HepG2 (cell line): ENCODE measurements at regions not wholly inside any gene's neighbourhood (a gene's known extent, or its start where the extent isn't known, plus 50 kb on each side); places are given as distances from the start of the nearest gene placed in this dataset.

Source experiments
- ATAC-seq: fragments of 200-7000 bp; cut with Tn5 transposase; 3 replicates; pipeline ENCODE4 v1.9.1; 2020; ENCODE audit warnings: mild to moderate bottlenecking, moderate library complexity
- BruUV-seq: library from RNA; stranded (reverse); fragments of 400-500 nt; replicated peaks from 2 replicates; lab custom pipeline; 2021; lab: Mats Ljungman, UMichigan
- CTCF ChIA-PET: fragments of 300-600 bp; formaldehyde crosslinking; extraction: SDS; loops from one replicate; lab custom pipeline; 2021; ENCODE audit warnings: low total read pairs, inconsistent platforms, low intra/inter-chr PET ratio; lab: Yijun Ruan, JAX
- POLR2A ChIA-PET: fragments of 350-600 bp; sonication (Branson Sonifier 250); formaldehyde crosslinking; loops from one replicate; lab custom pipeline; 2020; ENCODE audit warnings: antibody characterized with exemption, inconsistent platforms; lab: Yijun Ruan, JAX
- DNase-seq: peaks from one replicate; pipeline ENCODE4 v3.0.0-alpha.2; 2015; ENCODE audit warnings: low spot score
- FAIRE-seq: peaks from 3 replicates; lab custom pipeline; 2011; peaks lifted over from hg19 to GRCh38; lab: Jason Lieb, UNC
- H2AFZ ChIP-seq: one replicate; pipeline ENCODE4 v1.6.1; 2011; ENCODE audit warnings: low read length, inconsistent platforms
- H3K27ac ChIP-seq: fragments of 300-600 bp; 3 replicates; pipeline ENCODE4 v1.8.0; 2011; ENCODE audit warnings: mixed run types, mild to moderate bottlenecking, mixed read lengths, low read length, inconsistent platforms; ENCODE audit not compliant: insufficient read depth; ENCODE audit errors: extremely low read length
- H3K27me3 ChIP-seq, 2 experiments: fragments of 200-600 bp in 1 of 2; 2 replicates in 1 of 2; 3 replicates in 1 of 2; pipeline versions ENCODE4 v1.6.0 to v1.8.0; 2011; ENCODE audit warnings: low read length in 2 of 2, mild to moderate bottlenecking in 2 of 2, moderate library complexity in 2 of 2, inconsistent platforms in 1 of 2; ENCODE audit not compliant: insufficient read depth in 2 of 2, control insufficient read depth in 1 of 2
- H3K36me3 ChIP-seq, 2 experiments: fragments of 200-600 bp in 1 of 2; replicated peaks in 1 of 2; 2 replicates in 1 of 2; 3 replicates in 1 of 2; pipeline versions ENCODE4 v1.5.1 to v1.8.0; 2011; ENCODE audit warnings: low read length in 2 of 2, inconsistent platforms in 1 of 2; ENCODE audit not compliant: insufficient read depth in 2 of 2, control insufficient read depth in 1 of 2
- H3K4me1 ChIP-seq: 2 replicates; pipeline ENCODE4 v1.5.1; 2012; ENCODE audit warnings: low read length, inconsistent platforms; ENCODE audit not compliant: insufficient read depth
- H3K4me2 ChIP-seq: 2 replicates; pipeline ENCODE4 v1.6.0; 2011; ENCODE audit warnings: low read depth, low read length, inconsistent platforms
- H3K4me3 ChIP-seq, 3 experiments: fragments of 200-600 bp in 1 of 3; sonication (generic), shearing (Covaris generic) in 1 of 3; replicated peaks in 1 of 3; 2 replicates each; pipeline ENCODE4 v1.5.1; 2011 to 2016; ENCODE audit warnings: low read length in 3 of 3, inconsistent platforms in 2 of 3, low read depth in 2 of 3, mild to moderate bottlenecking in 2 of 3, control low read depth in 1 of 3, mixed read lengths in 1 of 3; ENCODE audit not compliant: insufficient read depth in 1 of 3
- H3K79me2 ChIP-seq: one replicate; pipeline ENCODE4 v1.6.1; 2011; ENCODE audit warnings: low read length, inconsistent platforms; ENCODE audit not compliant: insufficient read depth
- H3K9ac ChIP-seq: 2 replicates; pipeline ENCODE4 v1.6.0; 2011; ENCODE audit warnings: mild to moderate bottlenecking, low read depth, low read length, inconsistent platforms; ENCODE audit not compliant: insufficient read depth
- H3K9me3 ChIP-seq: 2 replicates; pipeline ENCODE4 v1.5.1; 2012; ENCODE audit warnings: mild to moderate bottlenecking, low read length
- H4K20me1 ChIP-seq: 2 replicates; pipeline ENCODE4 v1.6.0; 2011; ENCODE audit warnings: inconsistent platforms, mild to moderate bottlenecking, low read length, moderate library complexity; ENCODE audit not compliant: insufficient read depth
- FIP1L1 ChIP-seq: fragments of 200-400 bp; formaldehyde crosslinking; IDR thresholded peaks from 2 replicates; pipeline ENCODE4 v1.6.1; 2018; ENCODE audit warnings: low read depth, mild to moderate bottlenecking, low read length, moderate library complexity, borderline replicate concordance; ENCODE audit not compliant: insufficient read depth
- KLF6 ChIP-seq: IDR thresholded peaks from 2 replicates; pipeline ENCODE4 v1.8.0; 2016; ENCODE audit warnings: missing biosample characterization, missing genetic modification reagents
- MXI1 ChIP-seq: IDR thresholded peaks from 3 replicates; pipeline ENCODE4 v1.6.1; 2012; ENCODE audit warnings: low read depth, low read length, inconsistent platforms, borderline replicate concordance
- NFKBIZ ChIP-seq: IDR thresholded peaks from 2 replicates; pipeline ENCODE4 v1.6.1; 2018; ENCODE audit warnings: missing genetic modification reagents, missing compliant biosample characterization
- NR2C2 ChIP-seq: sonication (generic); formaldehyde crosslinking; IDR thresholded peaks from 2 replicates; pipeline ENCODE4 v1.4.0; 2020; ENCODE audit warnings: missing genetic modification reagents, mild to moderate bottlenecking, moderate library complexity, borderline replicate concordance
- PPARG ChIP-seq: conservative IDR thresholded peaks from 2 replicates; pipeline ENCODE4 v1.6.1; 2016; ENCODE audit warnings: missing biosample characterization, missing genetic modification reagents
- SETDB1 ChIP-seq: sonication (generic); formaldehyde crosslinking; IDR thresholded peaks from 2 replicates; pipeline ENCODE4 v1.5.1; 2020; ENCODE audit warnings: missing genetic modification reagents, mild to moderate bottlenecking, borderline replicate concordance
- SMAD1 ChIP-seq: sonication (generic); formaldehyde crosslinking; IDR thresholded peaks from 2 replicates; pipeline ENCODE4 v1.4.0; 2020; ENCODE audit warnings: missing genetic modification reagents, low read depth, mild to moderate bottlenecking, borderline replicate concordance
- SMYD3 ChIP-seq: sonication (generic); formaldehyde crosslinking; IDR thresholded peaks from 2 replicates; pipeline ENCODE4 v1.8.1; 2023; ENCODE audit warnings: mild to moderate bottlenecking, missing genetic modification reagents
- ZBTB3 ChIP-seq: sonication (generic); formaldehyde crosslinking; IDR thresholded peaks from 2 replicates; pipeline ENCODE4 v1.4.0; 2020; ENCODE audit warnings: low read depth, mild to moderate bottlenecking, moderate library complexity, missing genetic modification reagents, borderline replicate concordance
- ZNF207 ChIP-seq: fragments of 450-650 bp; IDR thresholded peaks from 2 replicates; pipeline ENCODE4 v1.6.1; 2016; ENCODE audit warnings: antibody characterized with exemption, borderline replicate concordance
- ZNF460 ChIP-seq: sonication (generic); formaldehyde crosslinking; IDR thresholded peaks from 2 replicates; pipeline ENCODE4 v1.5.1; 2020; ENCODE audit warnings: missing genetic modification reagents, mild to moderate bottlenecking, borderline replicate concordance
- ZNF619 ChIP-seq: sonication (generic); formaldehyde crosslinking; IDR thresholded peaks from 2 replicates; pipeline ENCODE4 v1.4.0; 2020; ENCODE audit warnings: mild to moderate bottlenecking, missing genetic modification reagents
- ZNF737 ChIP-seq: sonication (generic); formaldehyde crosslinking; IDR thresholded peaks from 2 replicates; pipeline ENCODE4 v1.5.0; 2020; ENCODE audit warnings: missing genetic modification reagents, mild to moderate bottlenecking, borderline replicate concordance
- WGBS: methylation state at CpG from one replicate; pipeline ENCODE4 v1.1.6; 2017; ENCODE audit warnings: low lambda C conversion rate; 5-methylcytosine and 5-hydroxymethylcytosine counted together
- in situ Hi-C: cut with HindIII; loops from 2 replicates; pipeline ENCODE4 v1.10.0; 2017; ENCODE audit warnings: low pct_unique_long_range_greater_than_20kb; ENCODE audit not compliant: extremely low pct_ligation_motif_present
- intact Hi-C: fragments of 100-400 bp; cut with micrococcal nuclease; formaldehyde crosslinking; loops from one replicate; pipeline ENCODE4 v1.10.0; 2022; ENCODE audit not compliant: unreplicated experiment
- TF ChIP-seq, protein P1 (sequence below): sonication (generic); formaldehyde crosslinking; conservative IDR thresholded peaks from 2 replicates; pipeline ENCODE4 v1.4.0; 2020; ENCODE audit warnings: missing genetic modification reagents
- TF ChIP-seq, protein P2 (sequence below): IDR thresholded peaks from 2 replicates; pipeline ENCODE4 v1.6.1; 2016; ENCODE audit warnings: low read depth
- TF ChIP-seq, protein P3 (sequence below): IDR thresholded peaks from 2 replicates; pipeline ENCODE4 v1.6.1; 2012; ENCODE audit warnings: low read length, improper control_type of control experiment
- TF ChIP-seq, protein P4 (sequence below): sonication (generic); formaldehyde crosslinking; IDR thresholded peaks from 2 replicates; pipeline ENCODE4 v1.5.0; 2020; ENCODE audit warnings: mild to moderate bottlenecking, missing genetic modification reagents, moderate library complexity

DNA sequence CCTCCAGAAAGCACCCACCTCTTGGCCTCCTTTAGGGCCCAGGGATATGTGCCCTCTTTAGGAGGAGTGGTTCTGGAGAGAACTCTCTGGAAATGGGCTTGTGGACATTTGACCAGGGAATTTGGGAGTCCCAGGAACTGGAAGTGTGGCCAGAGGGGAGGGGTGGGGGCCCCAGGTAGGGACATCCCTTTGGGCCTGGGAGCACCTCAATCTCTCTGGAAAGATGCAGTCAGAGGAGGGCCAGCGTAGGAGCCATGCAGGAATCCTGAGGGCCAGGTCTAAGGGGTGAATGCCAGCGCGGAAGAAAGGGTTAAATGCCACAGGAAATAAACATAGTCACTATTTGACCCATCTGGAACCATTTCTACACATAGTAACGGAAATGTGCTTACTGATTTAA is 50.3 kb upstream of the ITGA11 start:
- H3K9ac ChIP-seq, result no peak overlapping the region
- H3K4me1 ChIP-seq, result no peaks in the 10 kb centered on the region
- intact Hi-C loops, result no loop called here
- no peak for ATAC-seq
- DNase-seq, result no peak
- in situ Hi-C loops, result no loop called here
- H3K27ac ChIP-seq, result no peak overlapping the region
- H2AFZ ChIP-seq, result no peak overlapping the region
- TF ChIP-seq SMYD3 (CRISPR knock-in tag) (no peak), ZNF619 (CRISPR knock-in tag) (no peak), SETDB1 (CRISPR knock-in tag) (no peak), NR2C2 (CRISPR knock-in tag) (no peak), FIP1L1 (no peak), ZNF207 (no peak), SMAD1 (CRISPR knock-in tag) (no peak), ZNF737 (CRISPR knock-in tag) (no peak), ZNF460 (no peak), ZBTB3 (CRISPR knock-in tag) (no peak), NFKBIZ (CRISPR knock-in tag) (no peak), MXI1 (no peak), PPARG (no peak), KLF6 (CRISPR knock-in tag) (no peak)
- TF ChIP-seq, protein P1, sequence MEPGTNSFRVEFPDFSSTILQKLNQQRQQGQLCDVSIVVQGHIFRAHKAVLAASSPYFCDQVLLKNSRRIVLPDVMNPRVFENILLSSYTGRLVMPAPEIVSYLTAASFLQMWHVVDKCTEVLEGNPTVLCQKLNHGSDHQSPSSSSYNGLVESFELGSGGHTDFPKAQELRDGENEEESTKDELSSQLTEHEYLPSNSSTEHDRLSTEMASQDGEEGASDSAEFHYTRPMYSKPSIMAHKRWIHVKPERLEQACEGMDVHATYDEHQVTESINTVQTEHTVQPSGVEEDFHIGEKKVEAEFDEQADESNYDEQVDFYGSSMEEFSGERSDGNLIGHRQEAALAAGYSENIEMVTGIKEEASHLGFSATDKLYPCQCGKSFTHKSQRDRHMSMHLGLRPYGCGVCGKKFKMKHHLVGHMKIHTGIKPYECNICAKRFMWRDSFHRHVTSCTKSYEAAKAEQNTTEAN, result no peak
- TF ChIP-seq, protein P2, sequence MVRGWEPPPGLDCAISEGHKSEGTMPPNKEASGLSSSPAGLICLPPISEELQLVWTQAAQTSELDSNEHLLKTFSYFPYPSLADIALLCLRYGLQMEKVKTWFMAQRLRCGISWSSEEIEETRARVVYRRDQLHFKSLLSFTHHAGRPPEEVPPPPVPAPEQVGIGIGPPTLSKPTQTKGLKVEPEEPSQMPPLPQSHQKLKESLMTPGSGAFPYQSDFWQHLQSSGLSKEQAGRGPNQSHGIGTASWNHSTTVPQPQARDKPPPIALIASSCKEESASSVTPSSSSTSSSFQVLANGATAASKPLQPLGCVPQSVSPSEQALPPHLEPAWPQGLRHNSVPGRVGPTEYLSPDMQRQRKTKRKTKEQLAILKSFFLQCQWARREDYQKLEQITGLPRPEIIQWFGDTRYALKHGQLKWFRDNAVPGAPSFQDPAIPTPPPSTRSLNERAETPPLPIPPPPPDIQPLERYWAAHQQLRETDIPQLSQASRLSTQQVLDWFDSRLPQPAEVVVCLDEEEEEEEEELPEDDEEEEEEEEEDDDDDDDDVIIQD (CRISPR knock-in tag), result no peak
- TF ChIP-seq, protein P3, sequence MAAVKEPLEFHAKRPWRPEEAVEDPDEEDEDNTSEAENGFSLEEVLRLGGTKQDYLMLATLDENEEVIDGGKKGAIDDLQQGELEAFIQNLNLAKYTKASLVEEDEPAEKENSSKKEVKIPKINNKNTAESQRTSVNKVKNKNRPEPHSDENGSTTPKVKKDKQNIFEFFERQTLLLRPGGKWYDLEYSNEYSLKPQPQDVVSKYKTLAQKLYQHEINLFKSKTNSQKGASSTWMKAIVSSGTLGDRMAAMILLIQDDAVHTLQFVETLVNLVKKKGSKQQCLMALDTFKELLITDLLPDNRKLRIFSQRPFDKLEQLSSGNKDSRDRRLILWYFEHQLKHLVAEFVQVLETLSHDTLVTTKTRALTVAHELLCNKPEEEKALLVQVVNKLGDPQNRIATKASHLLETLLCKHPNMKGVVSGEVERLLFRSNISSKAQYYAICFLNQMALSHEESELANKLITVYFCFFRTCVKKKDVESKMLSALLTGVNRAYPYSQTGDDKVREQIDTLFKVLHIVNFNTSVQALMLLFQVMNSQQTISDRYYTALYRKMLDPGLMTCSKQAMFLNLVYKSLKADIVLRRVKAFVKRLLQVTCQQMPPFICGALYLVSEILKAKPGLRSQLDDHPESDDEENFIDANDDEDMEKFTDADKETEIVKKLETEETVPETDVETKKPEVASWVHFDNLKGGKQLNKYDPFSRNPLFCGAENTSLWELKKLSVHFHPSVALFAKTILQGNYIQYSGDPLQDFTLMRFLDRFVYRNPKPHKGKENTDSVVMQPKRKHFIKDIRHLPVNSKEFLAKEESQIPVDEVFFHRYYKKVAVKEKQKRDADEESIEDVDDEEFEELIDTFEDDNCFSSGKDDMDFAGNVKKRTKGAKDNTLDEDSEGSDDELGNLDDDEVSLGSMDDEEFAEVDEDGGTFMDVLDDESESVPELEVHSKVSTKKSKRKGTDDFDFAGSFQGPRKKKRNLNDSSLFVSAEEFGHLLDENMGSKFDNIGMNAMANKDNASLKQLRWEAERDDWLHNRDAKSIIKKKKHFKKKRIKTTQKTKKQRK, result no peak
- TF ChIP-seq, protein P4, sequence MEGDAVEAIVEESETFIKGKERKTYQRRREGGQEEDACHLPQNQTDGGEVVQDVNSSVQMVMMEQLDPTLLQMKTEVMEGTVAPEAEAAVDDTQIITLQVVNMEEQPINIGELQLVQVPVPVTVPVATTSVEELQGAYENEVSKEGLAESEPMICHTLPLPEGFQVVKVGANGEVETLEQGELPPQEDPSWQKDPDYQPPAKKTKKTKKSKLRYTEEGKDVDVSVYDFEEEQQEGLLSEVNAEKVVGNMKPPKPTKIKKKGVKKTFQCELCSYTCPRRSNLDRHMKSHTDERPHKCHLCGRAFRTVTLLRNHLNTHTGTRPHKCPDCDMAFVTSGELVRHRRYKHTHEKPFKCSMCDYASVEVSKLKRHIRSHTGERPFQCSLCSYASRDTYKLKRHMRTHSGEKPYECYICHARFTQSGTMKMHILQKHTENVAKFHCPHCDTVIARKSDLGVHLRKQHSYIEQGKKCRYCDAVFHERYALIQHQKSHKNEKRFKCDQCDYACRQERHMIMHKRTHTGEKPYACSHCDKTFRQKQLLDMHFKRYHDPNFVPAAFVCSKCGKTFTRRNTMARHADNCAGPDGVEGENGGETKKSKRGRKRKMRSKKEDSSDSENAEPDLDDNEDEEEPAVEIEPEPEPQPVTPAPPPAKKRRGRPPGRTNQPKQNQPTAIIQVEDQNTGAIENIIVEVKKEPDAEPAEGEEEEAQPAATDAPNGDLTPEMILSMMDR, result no peak
- H3K36me3 ChIP-seq, result no peaks in the 10 kb centered on the region
- H3K4me3 ChIP-seq, result no peak overlapping the region
- no peak overlapping the region for H3K4me2 ChIP-seq
- FAIRE-seq, result no peak
- POLR2A ChIA-PET, result no interaction called here
- no peaks in the 10 kb centered on the region for H3K9me3 ChIP-seq
- H3K79me2 ChIP-seq, result no peaks in the 10 kb centered on the region
- WGBS, result 22% methylated on average over 4 of the region's 4 CpGs
- CTCF ChIA-PET, result no interaction called here
- no TSS peak for BruUV-seq
- peaks cover 0 to 12% of the 10 kb centered on the region in 2 experiments; a peak in 4 of 5 replicates for H3K27me3 ChIP-seq
- H4K20me1 ChIP-seq, result no peaks in the 10 kb centered on the region
